Stromal cell of bone marrow (primary cell): ENCODE measurements at regions not wholly inside any gene's neighbourhood (a gene's known extent, or its start where the extent isn't known, plus 50 kb on each side); places are given as distances from the start of the nearest gene placed in this dataset.
"Not testable (repeated sequence)": the region's sequence is repeated elsewhere in the genome, so short reads cannot be mapped to it uniquely, and the experiment has no call there.

ENCODE experiments used
- DNase-seq: peaks from one replicate; pipeline ENCODE4 v3.0.0-alpha.2; 2012; ENCODE audit warnings: low read depth

GRCh38 chr14:25699981-25700380, 650.0 kb upstream of the STXBP6 start:
- DNase-seq, result no peak

DNA sequence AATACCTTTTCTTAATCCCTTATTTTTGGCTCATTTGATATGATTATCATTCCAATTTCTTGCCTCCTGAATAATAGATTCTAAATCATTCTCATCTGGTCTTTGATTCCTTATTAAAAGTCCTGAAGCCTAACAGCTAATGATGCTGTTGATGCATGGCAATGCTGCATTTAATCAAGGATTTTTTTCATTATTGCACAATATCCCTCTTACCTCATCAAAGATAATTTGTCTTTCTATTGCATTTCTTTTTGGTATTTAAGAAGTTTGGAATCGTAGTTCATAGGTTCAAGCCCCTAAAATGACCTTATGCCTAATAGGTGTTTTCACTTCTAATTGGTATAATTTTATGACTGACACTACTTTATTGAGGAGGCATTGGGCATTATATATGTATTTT, 648.2 kb upstream of the STXBP6 start:
- no peak for DNase-seq

- no peak for DNase-seq
These were observed 646.2 kb upstream of the STXBP6 start for GRCh38 chr14:25696176-25696575.

DNA sequence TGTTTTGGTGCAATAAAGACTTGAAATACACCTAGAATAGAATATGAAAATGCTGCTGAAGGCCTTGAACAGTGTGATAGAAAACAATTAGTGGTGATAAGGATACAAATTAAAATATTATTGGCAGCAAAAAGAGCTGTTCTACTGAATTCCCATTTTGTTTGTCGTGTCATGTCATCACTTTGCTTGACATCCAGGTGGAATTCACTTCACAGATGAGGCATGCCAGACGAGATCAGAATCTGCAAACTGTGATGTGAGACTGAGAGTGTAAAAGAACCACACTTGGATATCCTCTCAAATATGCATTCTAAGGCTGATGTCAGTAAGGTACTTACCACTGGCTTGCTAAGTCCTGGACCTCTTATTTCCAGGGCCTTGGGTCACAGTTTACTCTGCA, 635.1 kb upstream of the STXBP6 start:
- no peak for DNase-seq

GRCh38 chr14:25680934-25681333, 631.0 kb upstream of the STXBP6 start:
- DNase-seq, result no peak

GRCh38 chr14:25680511-25680910, 630.6 kb upstream of the STXBP6 start:
- DNase-seq, result not testable (repeated sequence)

- DNase-seq, result no peak
These were observed 627.2 kb upstream of the STXBP6 start for GRCh38 chr14:25677111-25677510.

DNA sequence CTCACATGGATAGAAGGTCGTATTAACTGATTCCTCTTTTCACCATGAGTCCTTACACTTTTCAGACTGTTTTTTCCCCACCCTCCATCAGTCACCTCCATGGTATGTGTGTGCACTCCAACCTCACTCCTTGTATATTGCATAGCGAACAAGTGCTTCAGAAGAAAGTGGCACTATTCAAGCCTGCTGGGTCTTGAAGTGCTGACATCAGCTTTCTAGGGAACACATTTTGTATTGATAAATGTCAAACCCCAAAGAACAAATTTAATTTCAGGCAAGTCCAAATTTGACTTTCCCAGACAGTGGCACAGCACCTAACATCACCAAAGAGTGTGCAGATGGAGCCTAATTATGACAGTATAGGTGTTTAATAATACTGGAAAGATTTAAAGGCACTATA, 617.4 kb upstream of the STXBP6 start:
- no peak for DNase-seq

- no peak for DNase-seq
These were observed 616.9 kb upstream of the STXBP6 start for GRCh38 chr14:25666877-25667276.

DNA sequence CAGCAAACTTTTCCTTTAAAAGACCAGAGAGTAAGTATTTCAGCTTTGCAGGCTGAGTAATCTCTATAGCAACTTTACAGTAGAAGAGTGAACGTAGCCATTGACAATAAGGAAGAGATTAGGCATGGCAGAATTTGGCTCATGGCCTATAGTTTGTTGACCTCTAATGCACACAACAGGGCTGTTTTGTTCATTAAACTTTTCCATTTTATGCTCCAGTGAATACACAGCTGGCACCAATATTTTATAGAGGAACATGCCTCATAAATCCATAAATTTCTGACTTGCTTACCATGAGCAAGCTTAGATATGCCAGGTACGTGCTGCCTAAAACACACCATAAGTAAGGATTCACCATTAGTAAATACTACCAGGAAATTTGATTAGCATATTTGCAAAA, 609.0 kb upstream of the STXBP6 start:
- DNase-seq, result no peak

DNA sequence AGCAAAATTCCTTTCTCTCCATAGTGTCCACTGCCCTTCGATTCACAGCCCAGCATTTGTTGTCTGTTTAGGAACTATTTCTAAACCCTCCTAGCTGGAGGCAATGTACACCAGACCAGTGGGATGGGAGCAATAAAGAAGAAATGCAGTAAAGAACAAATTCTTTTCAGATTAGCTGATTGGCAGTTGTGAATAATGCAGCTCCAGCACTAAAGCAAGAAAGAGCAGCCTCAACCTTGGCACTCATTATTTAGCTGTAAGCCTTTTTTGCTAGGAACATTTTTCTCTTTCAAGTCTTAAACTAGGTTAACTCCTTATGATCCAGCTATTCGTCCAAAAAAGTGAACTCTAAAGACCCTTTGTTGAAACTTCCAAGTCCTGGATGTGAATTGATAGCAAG, 580.5 kb upstream of the STXBP6 start:
- DNase-seq, result no peak

DNA sequence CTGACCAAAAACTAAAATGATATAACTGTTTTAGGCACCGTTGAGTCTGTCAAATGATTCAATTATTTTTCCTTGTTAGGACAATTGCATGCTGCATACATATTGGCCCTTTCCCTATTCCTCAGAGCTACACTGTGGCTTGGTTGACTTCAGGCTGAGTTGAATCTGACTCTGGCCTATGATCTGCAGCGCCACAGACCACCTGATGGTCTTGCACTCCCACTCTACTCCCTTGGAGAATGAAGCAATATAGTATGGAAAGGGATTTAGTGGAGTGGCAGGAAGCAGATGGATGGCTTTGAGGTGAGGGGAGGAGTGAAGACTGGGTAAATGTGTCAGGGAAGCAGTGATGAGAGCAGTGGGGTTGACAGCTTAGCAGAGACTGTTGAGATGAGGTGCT, 579.0 kb upstream of the STXBP6 start:
- no peak for DNase-seq

- no peak for DNase-seq
These were observed 578.4 kb upstream of the STXBP6 start for GRCh38 chr14:25628390-25628789.

DNA sequence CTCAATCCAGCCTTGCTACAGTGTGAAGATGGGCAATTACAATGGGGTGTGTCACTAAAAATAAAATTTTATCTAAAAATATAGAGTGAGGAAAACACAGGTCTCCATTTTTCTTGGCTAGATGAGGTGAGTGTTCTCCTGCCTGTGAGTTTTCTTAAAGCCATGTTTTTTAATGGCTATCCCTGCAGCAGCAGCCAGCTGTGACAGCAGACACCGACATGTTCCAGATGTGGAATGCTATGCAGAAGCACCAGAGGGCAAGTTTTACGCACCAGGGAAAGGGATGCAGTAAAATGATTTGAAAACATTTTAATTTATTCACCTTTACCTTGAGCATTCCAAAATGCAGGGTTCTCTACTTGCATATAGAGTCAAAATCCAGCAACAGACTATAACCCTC, 577.0 kb upstream of the STXBP6 start:
- DNase-seq, result no peak

DNA sequence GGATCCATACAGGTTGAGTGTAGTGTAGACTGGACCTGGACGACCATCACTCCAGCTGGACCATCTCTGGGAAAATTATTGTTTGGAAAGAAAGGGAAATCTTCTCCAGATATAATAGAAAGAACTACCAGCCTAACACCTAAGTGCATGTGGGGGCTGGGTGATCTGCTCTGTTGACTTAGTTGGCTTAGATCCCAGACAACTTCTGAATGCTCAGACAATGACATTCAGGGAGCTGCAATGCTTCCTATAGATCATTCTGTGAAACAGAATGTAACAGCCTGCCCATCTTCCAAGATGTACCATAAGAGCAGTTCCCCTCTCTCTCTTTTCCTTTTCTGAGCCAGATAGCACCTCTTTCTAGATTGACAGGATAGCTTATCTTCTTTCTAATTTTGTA, 572.8 kb upstream of the STXBP6 start:
- no peak for DNase-seq

GRCh38 chr14:25620515-25620914, 570.6 kb upstream of the STXBP6 start:
- no peak for DNase-seq

- DNase-seq, result no peak
These were observed 565.2 kb upstream of the STXBP6 start for GRCh38 chr14:25615174-25615573.

DNA sequence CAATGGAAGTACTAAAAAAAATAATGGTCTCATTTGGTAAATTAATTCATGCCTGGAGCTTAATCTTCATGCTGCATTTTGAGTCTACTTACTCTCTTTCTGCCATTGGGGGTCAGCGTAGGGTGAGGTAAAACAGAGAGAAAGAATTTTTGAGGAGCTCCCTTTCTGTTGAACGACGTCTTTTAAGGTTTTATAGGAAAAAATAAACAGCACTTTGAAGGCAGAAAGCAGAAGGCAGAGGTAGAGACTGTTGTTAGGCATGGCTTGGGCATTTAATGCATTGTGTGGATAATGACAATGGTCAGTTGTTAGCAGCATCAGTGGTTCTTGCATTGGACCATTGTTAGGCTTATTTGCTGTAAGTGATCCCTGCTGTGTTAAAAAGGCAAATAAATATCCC, 557.2 kb upstream of the STXBP6 start:
- DNase-seq, result no peak

DNA sequence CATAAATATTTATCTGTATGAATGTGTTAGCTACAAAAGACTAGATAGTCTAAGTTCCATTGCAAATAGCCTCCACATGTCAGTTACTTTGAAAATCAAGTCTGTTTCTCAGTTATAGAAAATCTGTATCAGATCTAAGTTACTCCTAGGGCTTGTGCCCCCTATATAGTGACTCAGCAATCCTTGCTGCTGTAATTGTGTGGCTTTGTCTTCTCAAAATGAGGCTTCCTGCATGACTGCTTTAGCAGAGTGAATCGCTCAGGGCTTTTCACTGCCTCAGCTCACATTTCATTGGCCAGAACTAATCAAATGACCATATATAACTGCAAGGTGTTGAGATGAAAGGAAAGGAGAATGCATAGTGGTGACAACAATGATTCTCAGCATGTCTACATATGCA, 552.2 kb upstream of the STXBP6 start:
- no peak for DNase-seq

- no peak for DNase-seq
These were observed 538.8 kb upstream of the STXBP6 start for GRCh38 chr14:25588751-25589150.

DNA sequence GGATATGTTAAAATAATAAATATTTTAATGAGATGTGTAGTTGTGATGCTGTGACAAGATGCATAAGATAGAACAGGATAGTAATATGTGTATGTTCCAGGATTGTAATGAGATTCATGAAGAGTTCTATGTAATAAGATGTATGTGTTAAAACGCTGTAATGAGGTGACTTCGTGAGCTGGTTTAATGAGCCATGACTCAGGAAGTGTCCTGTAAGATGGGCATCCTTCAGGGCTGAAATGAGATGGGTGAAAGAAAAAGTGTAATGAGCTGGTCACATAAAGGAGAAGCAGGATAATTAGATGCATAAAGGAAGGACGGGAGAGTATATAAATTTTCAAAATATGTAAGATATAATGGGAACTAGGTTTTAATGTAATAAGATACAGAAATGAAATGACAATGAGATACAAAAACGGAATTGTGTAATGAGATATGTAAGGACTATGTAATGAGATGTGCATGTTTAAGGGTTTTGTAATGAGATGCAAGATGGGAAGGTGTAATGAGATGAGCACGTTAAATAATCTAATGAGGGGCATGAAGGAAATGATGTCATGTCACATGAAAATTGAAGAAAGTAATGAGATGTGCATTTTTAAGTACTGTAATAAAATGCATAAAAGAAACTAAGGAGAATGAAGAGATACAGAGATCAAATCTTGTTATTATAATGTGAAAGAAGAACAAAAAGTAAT, 524.8 kb upstream of the STXBP6 start:
- DNase-seq, result no peak

- no peak for DNase-seq
These were observed 520.5 kb upstream of the STXBP6 start for GRCh38 chr14:25570483-25570882.

- DNase-seq, result no peak
These were observed 507.5 kb upstream of the STXBP6 start for GRCh38 chr14:25557466-25557865.

GRCh38 chr14:25552826-25553225, 502.9 kb upstream of the STXBP6 start:
- DNase-seq, result no peak

DNA sequence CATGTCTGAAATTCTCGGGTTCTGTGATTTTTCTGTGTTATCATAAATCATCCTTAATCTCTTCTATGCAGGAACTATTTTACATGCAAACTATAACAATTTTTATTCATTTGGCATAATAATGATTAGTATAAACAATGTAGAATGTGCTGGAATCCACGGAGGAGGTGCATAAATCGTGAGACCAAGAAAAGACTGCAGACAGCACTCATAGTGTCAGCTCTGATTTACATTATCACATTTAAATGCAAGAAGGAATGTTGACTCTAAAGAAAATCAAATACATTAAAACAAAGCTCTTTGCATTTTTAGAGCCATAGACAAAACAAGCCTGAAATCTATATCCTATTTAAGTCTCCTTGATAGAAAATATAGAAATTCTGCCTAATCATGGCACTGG, 501.7 kb upstream of the STXBP6 start:
- no peak for DNase-seq
